NCI-H1436 (cell line): ENCODE measurements at regions not wholly inside any gene's neighbourhood (a gene's known extent, or its start where the extent isn't known, plus 50 kb on each side); places are given as distances from the start of the nearest gene placed in this dataset.

ENCODE experiments used
- DNase-seq: peaks from one replicate; lab custom pipeline; 2025; lab: John Stamatoyannopoulos, UW

DNA sequence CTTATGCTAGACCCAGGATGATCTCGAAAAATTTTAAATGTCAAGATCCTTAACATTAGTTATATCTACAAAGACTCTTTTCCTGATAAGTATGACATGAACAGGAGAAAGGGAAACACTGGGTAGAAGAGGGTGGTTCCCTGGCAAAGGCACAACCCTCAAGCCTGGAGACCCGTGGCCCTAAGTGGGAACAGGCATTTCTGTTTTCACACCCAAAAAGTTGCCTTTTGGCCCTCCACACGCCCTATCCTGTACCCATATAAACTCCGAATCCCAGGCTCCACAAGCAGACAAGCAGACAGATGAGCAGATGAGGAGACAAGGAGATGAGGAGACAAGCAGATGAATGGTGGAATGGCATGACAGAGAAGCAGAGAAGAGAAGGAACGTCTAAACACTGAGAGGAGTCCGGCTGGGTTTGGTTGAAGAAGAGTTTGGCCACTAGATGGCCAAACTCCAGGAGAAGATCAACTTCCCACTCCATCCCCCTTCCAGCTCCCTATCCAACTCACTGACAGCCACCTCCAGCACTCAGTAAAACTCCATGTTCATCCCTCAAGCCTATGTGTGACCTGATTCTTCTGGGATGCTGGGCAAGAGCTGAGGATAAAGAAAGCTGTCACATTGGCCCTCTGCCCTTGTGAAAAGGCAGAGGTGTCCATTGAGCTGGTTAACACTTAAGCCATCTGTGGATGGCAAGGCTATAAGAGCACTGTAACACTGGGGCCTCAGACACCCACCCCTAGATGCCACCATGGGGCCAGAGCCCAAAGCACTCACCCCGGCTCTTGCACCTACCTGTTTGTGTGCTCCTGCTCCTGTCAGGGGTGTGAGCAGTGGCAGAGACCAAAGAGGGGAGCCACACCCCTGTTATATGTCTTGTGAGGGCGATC is 139.6 kb upstream of the FAM20A start:
- DNase-seq = no peak

DNA sequence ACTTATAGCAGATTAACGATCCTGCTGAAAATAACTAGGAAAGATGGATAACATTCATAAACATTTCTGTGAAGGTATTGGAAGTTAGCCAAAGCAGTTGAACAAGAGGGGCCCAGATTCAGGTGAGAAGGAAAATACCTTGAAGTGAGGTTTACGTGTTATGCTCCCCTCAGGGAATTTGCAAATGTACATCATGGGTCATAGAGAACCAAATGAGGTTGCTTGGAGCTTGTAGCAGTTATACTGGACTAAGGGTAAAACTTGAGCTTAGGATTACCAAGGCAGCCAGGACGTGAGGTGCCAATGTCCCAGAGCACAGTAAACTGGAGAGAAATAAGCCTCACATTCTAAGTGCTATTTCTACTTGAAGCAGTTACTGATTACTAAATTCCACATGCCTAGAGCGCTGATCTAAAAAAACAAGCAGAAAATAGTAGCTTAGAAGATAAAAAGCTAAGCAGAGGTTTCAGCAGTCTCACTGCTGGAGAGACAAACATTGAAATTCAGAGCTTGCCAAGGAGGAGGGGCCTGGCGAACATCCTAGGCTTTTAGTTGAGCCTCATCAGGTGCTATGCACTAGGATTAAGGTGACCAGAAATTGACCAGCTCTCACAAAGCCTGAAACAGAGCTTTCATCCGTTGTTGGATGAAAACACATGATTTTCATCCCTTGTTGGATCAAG is 136.7 kb upstream of the FAM20A start:
- DNase-seq = no peak

DNA sequence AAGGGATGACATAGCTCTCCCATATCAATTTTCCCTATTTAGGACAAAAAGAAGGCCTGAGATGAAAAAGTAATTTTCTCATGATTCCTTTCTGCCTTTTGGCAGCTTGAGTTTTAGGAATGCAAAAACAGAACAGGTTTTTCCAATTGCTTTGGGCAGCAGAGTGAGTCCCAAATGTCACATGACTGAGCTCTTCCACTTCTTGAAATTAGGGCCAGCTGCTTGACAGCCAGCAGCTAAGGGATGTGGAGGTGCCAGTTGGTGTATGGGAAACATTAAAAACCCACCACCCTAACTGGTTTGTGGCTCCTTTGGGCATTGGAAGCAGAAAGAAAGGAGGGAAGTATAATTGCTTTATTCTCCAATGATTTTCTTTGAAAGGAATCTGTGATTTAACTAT is 133.8 kb upstream of the FAM20A start:
- peak; percentile 51 for DNase-seq

DNA sequence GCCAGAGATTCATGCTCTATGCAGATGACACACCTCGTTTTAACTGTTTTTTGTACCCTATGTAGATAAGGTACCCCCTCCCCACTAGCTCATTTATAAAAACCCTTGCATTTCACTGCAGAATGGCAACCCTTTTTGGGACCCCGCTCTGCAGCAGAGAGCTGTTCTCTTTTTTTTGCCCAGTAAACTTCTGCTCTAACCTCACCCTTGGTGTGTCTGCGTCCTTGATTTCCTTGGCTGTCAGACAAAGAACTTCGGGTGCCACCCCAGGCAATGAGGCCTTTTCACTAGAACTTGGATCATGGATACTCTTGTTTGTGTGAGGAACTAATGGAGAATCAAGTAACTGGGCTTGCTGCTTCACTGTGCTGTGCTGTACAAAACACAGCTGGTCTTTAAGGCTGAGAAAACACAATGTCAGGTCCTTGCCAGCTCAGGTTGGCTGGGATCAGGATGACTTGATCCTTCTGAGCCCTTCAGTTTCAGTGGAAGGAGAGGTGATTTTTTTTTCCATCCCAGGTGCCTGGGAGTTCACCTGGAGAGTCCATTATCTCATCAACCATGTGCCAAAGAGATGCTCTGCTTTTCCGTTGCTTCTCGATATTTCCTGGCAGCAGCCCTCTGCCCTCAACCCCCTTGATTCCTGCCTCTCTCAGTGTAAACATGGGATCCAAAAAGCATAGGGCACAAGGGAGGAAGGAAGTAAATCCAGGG is 133.2 kb upstream of the FAM20A start:
- no peak for DNase-seq

DNA sequence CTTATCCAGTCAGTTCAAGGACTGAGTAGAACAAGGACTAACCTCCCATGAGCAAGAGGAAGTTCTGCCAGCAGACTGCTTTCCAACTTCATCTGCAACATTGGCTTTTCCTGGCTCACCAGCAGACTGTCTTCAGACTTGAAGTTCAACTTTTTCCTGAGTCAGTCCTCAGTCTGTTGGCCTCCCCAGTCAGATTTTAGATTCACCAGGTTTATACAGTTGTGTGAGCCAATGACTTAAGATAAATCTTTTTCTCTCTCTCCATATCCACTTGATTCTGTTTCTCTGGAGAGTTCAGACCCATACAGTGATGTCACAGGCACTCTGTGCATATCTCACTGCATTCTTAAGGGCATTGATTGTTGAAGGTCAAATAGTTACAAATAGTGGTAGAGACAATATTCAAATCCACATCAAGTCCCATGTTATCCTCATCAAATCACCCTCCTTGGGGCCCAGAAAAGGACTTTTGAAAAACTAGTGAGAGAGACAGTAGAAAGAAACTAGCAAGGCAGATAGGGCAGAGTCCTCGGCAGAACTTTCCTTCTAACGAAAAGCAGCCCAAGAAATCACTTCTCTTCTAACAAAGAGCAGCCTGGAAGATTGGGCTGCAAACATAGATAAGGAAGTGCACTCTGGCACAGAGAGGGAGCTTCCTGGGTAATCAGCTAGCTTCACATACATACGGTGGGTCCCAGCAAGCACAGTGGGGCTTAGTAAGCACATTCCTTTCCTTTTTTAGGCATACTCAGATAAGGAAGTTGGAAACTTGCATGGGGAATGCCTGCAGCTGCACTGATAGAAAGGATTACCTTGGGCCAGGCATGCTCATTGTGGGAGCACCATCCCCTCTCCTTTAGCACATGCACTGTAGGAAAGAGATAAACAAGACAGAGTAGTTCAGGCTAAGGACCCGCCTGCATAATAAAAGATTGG is 132.3 kb upstream of the FAM20A start:
- DNase-seq = no peak

DNA sequence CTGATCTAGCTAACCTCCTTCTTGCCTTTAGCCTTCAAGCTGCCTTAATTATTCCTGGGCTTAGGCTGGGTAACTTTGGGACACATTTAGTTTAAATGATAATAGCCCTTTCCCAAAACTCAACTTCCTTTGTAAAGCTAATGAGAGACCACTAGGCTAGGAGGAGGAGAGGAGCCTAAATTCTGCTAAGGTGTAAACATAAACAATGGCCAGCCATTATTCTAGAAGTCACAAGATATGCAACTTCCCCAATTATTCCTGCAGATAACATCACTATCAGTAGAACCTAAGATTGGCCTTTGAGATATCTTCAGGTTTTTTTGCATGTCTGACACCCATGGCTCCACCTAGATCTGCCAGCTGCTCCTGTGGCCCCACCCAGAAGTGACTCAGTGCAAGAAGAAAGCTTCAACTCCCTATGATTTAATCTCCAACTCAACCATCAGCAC is 131.2 kb upstream of the FAM20A start:
- no peak for DNase-seq

DNA sequence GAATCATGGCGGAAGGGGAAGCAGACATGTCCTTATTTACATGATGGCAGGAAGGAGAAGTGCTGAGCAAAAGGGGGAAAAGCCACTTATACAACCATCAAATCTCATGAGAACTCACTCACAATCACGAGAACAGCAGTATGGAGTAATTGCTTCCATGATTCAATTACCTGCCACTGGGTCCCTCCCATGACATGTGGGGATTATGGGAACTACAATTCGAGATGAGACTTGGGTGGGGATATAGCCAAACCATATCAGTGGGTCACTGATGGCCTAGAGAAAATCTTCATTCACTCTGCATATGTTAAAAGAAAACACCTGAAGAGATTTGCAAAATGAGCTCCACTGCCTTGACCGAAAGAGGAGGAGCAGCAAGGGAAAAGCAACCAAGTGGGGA is 130.3 kb upstream of the FAM20A start:
- DNase-seq = no peak

DNA sequence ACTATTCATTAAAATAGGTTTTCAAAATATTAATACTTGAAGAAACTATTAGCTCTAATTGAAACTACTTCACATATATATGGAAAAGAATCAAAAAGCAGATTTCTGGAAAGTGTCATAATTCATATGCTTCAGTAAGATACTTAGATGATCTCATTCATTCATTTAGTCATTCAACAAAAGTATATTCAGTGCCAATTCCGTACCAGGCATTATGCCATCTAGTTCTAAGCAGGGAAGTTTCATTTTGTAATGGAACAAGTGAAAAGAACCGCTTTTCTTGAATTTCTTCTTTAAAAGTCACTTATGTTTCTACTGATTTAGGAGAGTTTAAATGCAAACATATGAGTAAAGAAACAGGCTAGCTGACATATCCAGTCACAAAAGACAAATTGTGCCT is 118.3 kb upstream of the FAM20A start:
- no peak for DNase-seq

DNA sequence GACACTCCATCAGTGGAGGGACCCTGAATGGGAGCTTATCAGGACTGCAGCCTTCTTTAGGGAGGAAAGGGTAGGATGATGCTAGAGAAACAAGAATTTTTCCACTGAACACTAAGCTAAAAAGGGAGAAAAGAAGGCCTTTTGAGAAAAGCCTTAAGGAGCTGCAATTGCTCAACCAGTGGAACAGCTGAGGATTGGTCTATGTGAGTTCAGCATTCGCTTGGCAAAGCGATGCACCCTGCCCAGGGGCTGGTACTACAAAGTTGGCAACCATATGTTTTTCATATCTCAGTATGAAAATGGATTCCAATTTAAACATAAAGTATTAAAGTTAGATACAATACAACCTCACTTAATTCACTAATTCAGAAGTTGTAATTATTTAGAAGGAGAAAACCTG is 117.8 kb upstream of the FAM20A start:
- DNase-seq = no peak

DNA sequence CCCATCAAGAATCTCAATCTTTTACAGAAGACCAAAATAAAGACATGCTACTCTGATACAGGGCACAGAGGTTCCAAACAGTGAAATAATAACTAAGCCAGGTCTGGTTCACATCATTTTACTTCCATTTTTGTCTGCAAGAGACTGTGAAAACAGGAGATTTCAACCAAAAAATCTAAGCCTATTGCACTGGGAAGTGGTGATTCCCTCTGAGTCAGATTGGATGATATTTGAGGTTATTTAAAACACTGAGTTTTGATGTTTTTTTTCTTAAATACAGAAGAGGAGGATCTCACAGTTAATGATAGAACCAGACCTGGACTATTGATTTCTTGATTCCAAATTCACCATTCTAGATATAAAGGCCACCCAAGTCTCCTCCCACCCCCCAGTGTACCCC is 117.3 kb upstream of the FAM20A start:
- no peak for DNase-seq

DNA sequence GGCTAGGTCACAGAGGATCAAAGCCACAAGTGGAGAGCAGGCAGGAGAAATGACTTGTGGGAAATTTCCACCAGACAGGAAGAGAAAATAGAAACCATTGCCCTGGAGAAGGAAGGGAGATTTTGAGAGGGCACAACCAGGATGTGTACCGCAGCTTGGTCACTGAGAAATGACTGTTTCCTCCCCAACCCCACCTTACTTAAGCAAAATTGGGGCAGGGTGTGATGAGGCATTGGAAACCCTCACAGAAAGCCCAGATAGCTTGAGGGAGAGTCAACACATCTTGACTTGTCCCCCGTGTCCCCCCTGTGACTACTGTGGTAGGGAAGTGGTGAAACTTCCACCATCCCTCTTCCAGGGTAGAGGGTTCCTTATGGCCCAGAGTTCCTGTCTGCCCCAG is 113.5 kb upstream of the FAM20A start:
- no peak for DNase-seq

DNA sequence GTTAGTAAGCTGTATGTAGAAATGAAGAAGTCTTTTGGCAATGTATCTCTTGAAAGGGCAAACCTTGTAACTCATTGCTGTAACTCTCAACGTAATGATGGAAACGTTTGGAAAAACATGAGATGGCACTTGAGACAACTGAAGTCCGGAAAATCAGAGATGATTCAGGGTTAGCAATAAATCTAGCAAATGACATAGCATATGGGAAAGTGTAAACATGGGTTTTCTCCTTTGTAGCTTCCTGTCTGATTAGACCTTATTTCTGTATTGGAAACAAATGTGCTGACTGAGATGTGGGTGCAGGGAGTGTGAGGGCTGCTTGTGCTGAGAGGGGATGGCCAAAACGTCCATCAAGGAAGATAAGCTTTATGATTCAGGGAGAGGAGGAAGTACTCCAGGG is 110.7 kb upstream of the FAM20A start:
- no peak for DNase-seq

DNA sequence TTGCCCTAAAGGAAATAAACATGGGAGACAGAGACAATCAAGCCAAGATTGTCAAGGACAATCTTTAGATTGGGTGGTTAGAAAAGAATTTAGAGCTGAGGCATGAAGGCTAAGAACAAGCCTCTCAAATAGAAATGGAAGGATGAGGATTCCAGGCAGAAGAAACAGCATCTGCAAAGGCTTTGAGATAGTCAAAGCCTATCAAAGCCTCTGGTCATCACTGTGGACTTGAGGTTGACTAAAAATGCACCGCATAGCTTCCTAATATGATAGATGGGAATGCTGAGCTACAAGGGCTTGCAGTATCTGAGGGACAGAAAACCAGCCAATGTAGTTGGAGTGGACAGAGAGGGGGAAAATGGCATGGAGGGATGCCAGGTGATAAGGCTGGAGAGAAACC is 109.8 kb upstream of the FAM20A start:
- no peak for DNase-seq

DNA sequence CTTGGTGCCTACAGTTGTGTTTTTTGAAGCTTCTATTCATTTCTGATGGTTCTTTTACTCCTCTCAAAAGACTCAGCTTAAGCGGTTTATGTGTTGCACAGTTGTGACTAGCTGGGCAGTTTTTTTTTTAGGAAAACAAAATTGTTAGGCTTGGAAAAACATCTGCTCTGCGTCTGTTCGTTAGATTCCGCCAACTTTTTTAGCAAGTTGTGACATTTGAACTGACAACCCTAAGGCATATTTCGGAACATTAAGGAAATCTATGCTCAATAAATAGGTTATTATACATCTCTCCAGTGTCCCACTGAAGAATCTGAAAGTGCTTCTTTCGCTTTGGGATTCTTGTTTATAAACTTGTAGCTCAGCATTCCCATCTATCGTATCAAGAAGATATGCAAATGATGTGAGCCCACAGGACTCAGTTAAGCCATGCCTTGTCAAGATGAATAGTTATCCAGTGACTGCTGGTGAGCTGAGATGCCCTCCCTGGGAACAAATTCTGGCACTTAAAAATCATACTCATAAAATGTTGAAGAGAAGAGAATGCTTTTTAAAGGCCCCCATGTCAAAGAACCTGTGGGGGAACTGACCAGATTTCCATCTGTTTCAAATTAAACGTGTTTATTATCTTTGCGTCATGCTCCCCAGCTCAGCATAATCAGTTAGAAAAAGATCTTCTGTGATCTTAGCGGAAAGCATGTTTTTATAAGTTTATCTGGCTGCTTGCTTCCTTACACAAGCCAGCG is 109.0 kb upstream of the FAM20A start:
- DNase-seq = no peak

DNA sequence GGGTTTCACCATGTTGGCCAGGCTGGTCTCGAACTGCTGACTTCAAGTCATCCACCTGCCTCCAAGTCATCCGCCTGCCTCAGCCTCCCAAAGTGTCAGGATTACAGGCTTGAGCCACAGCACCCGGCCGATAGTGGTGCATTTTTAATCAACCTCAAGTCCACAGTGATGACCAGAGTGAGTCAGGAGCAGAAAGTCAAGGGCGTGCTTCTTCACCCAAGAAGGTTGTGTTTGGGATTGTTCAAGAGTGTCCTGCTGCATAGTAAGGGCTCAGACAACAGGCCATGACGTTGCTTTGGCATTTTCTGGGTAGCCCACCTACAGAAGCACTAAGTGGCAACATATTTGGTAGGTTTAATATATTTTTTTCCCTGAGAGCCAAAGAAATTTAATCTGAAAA is 108.3 kb upstream of the FAM20A start:
- no peak for DNase-seq

DNA sequence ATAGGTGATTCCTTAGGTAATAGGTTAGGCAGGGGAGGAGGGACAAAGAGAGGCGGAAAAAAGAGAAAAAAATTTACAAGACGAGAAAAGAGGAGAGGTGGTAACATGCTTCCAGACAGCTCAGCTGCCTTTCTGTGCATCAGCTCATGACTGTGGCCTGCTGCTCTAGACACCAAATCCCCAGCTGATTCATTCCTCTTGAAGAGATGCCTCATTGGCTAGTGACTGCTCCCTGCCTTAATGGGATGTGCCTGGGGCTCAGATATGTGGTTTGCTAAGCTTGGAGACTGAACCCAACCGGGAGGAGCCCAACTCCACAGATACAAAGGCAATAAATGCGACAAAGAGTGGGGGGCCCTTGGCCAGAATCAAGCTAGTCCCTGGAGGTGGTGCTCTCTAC is 105.9 kb upstream of the FAM20A start:
- DNase-seq = no peak

DNA sequence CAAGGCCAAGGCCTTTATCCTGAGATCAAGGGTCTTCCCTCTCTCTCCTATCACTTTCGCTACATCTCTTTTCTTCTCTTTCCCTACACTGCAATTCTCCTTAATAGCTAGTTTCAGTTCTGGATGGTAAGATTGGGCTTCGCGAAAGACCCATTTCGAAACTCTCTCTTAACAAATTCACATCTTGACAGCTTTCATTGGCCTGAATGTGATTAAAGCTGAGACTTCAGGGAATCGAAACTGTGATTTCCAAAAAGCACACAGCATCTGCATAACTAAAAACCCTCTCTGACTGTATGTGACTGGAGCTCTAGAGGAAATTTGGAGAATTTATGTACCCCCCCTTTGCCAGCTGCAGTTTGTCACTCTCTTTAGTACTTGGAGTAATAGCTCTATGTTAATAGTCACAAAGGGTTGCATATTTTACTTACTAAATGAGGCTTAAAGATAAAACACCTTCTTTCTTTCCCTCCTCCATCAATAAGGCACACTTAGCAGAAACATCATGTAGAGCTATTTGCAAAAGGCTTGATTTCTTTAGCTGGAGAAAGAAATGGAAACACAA is 105.3 kb upstream of the FAM20A start:
- no peak for DNase-seq

DNA sequence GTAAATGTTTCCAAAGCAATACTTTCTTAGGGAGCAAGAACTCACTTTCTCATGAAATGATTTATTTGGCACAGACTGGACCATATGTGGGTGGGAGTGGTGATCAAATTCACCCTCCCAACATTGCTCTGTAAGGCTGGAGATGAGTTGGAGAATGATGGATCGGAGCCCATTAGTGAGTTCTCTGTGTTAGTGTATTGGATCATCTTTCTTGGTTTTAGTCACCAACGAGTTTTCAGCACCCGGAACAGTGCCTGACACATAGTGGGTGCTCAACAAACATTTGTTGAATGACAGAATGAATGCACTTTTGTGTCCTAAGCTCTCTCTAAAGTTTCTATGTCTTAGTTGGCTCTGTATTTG is 104.5 kb upstream of the FAM20A start:
- DNase-seq = no peak

DNA sequence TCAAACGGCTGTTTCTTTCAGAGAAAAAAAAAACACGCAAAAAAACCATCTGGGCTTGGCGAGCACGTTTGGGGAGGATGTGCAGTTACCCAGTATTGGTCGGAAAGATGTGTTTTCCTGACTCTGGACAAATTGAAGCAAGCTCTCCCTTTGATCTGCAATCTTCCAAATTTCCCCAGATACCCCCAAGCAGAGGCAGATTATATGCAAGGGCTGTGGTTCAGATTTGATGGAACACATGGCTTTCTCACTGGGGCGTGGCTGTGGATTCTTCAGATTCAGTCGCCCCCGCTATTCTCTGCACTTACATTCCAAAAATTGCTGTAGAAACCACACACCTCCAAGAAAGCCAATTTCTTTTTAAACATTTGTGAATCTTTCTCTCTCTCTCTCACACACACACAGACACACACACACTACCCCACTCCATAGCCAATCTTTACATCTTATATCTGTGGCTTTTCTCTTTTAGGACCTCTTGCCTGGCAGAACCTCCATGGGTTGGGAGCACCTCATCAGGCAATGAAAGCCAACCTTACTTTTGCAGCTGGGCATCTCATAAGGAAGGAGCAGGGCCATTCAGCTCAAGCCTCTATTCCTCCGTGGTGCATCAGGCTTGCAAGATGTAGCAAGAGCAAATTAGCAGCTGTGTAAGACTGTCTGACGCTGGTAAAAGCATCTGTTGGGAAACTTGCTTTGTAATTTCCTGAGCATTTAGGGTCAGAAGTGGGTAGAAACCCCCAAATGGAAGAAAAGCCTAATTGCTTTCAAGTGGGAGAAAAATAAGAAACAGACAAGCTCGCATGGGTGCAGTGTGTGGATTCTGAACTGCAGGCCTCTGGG is 103.9 kb upstream of the FAM20A start:
- DNase-seq = no peak

DNA sequence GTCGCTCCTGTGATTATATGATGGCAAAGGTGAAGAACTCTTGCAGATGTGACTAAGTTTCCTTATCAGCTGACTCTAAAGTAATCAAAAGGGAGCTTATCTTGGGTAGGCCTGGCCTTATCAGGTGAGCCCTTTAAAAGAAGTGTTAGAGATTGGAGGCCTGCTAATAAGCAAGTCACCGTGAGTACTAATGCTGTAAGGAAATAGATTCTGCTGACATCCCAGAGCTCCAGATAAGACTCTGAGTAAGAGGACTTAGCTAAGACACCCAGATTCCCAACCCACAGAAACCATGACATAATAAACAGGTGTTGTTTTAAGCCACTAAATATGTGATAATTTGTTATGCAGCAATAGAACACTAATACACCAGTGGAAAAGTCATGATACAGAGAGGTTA is 99.9 kb upstream of the FAM20A start:
- no peak for DNase-seq
